ENCODE measurements at regions not wholly inside any gene's neighbourhood (a gene's known extent, or its start where the extent isn't known, plus 50 kb on each side); places are given as distances from the start of the nearest gene placed in this dataset.

- TF ChIP-seq POLR2A (IDR thresholded peaks at IDR 0.05; ENCODE audit: low read depth, low read length) (no peak), POLR2AphosphoS5 (IDR thresholded peaks at IDR 0.05; ENCODE audit: low read depth, low read length) (no peak)
These were observed 161.6 kb upstream of the PRSS1 start for GRCh38 chr7:142587578-142588191.
